NB4 (cell line): ENCODE measurements at regions not wholly inside any gene's neighbourhood (a gene's known extent, or its start where the extent isn't known, plus 50 kb on each side); places are given as distances from the start of the nearest gene placed in this dataset.

Source experiments
- CTCF ChIP-seq: IDR thresholded peaks from one replicate; pipeline ENCODE4 v1.5.1; 2012; ENCODE audit warnings: low read depth, low read length
- POLR2A ChIP-seq: IDR thresholded peaks from 2 replicates; pipeline ENCODE4 v1.6.1; 2011; ENCODE audit warnings: mild to moderate bottlenecking; ENCODE audit not compliant: insufficient read length; ENCODE audit errors: extremely low read depth
- TF ChIP-seq, protein P1 (sequence below): IDR thresholded peaks from 2 replicates; pipeline ENCODE4 v1.6.1; 2011; ENCODE audit warnings: low read depth, low read length

- TF ChIP-seq POLR2A (no peak), CTCF (no peak)
- TF ChIP-seq, protein P1, sequence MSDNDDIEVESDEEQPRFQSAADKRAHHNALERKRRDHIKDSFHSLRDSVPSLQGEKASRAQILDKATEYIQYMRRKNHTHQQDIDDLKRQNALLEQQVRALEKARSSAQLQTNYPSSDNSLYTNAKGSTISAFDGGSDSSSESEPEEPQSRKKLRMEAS = no peak
These were observed 1489.6 kb downstream of the REEP3 start for GRCh38 chr10:65010845-65011244.
